ENCODE measurements at regions not wholly inside any gene's neighbourhood (a gene's known extent, or its start where the extent isn't known, plus 50 kb on each side); places are given as distances from the start of the nearest gene placed in this dataset.

DNA sequence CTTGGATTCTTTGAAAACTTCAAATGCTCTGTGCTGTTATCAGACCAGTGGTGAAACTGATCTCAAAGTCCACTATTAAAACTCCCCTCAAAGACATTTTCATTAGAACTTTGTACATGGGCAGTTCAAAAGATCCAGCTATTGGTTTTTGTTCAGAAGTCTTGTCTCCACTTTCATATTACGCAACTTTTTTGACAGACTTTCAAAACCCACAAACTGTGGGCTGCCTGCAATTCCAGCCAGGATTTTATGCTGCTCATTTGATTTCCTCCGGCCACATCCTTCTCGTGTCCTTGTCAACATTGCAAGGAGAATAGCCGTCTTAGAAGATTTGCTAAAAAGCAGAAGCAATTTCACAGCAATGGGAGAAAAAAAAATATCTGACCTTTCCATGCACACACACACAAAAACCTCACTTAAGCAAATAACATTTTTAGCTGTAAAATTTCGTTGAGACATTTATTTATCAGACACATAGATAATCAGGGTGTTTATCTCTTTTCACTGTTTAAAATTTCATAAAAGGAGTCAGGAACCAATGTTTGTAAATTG lies 1990.5 kb downstream of the MAT2B start:
- no peak for FAIRE-seq
- DNase-seq (ENCODE audit: low spot score in 2 of 2) = no peak

DNA sequence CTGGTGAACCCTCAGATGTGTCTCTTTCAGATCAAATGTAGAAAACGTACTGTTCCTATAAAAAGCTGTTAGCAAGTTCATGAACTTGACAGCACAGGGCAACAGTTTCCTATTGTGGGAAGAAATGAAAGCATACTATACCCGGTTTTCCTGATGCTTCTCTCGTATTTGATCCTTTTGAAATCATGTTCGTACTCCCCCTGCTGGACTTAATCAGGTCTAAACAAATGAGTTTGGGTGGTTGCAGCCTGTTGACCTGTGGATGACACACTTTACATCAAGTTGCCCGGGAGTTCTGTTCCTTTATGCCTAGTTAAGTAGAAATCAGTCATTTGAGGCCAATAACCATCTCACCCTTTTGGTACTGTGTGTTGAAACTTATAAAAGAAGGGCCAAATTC lies 1992.3 kb downstream of the MAT2B start:
- no peak for FAIRE-seq
- no peak for DNase-seq (ENCODE audit: low spot score in 2 of 2)

GRCh38 chr5:165502893-165503691 lies 1997.7 kb downstream of the MAT2B start:
- FAIRE-seq = no peak

DNA sequence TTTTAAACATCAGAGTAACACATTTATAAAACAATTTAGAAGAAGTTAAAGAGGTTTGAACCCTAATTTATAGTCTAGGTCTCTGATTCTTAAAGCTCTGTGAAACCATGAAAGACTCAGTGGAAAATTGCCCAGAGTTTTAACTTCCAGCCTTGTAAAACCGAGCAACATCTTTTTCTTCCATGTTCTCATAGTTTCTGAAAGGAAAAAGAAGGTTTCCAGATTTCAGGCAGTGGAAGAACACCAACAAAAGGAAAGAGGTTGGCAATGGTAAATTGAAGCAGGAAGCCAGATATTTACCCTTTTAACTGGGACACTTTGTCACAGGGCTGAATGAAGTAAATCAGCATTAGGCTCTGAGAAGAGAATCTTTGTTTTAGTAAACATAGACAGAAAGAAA lies 1999.3 kb downstream of the MAT2B start:
- DNase-seq (ENCODE audit: low spot score in 2 of 2) (no peak), FAIRE-seq (no peak)

More at GRCh38 chr5:165502893-165503691, 1997.7 kb downstream of the MAT2B start:
- DNase-seq (ENCODE audit: low spot score in 2 of 2) = no peak

DNA sequence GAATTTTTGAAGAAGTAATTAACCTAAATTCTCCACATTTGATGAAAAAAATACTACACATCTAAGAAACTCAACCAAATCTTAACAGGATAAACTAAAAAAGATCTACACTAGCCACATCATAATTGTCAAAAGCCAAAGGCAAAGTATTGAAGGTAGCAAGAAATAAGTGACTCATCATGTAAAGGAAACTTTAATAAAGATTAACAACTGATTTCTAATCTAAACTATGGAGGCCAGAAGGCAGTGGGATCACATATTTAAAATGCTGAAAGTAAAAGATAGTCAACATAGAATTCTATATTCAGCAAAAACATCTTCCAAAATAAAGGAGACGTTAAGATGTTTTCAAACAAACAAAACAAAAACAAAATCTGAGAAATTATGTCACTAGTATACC lies 2002.9 kb downstream of the MAT2B start:
- DNase-seq (ENCODE audit: low spot score in 2 of 2) = no peak
- no peak for FAIRE-seq

DNA sequence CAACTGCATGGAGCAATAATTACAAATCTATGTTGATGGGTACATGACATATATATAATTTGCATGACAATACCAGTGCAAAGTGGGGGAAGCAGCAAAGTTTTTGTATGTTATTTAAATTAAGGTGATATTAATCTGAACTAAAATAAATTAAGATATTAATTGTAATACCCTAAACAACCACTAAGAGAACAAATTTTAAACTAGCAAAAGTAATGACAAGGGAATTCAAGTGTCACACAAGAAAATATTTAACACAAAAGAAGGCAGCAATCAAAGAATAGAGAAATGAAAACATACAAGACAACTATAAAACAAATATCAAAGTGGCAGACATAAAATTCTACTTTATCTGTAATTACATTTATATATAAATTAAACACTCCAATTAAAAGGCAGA lies 2003.4 kb downstream of the MAT2B start:
- DNase-seq (ENCODE audit: low spot score in 2 of 2) (no peak), FAIRE-seq (no peak)

DNA sequence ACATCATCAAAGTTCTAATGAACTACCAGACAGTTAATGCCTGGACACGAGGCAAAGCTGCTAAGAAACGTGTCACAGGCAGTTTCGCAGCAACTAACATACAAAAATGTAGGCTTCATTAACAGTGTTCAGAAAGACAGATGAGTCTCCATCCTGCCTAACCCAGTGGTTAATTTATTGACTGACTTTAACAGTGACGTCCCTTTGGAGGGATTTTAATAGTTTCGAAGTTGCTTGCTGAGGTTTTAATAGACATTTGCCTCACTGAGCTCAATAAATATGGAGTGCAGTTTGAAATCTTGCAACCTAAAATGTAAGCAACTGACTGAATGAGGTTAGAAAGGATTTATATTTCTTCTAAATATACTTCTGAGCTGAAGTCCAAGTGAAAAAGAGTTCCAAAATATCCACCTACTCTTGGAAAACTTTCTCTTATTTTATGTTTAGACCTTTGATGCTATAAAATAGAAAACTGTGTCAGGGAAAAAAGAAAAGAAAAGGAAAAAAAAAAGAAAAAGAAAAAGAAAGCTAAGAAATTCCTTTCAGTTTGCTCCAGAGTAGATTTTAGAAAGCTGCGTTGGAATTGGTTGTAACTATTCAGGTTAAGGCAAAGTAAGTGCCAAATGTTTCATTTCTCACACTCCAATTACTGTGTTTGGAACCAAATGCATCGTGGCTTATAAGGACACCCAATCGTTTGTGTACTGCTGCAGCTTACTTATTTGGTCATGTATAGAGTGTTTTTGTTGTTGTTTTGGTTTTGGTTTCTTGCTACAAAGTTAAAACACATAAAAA lies 2016.6 kb downstream of the MAT2B start:
- FAIRE-seq (no peak), DNase-seq (ENCODE audit: low spot score in 2 of 2) (no peak)

- no peak for DNase-seq (ENCODE audit: low spot score in 2 of 2)
- no peak for FAIRE-seq
These were observed 2019.9 kb downstream of the MAT2B start for GRCh38 chr5:165525271-165525670.

DNA sequence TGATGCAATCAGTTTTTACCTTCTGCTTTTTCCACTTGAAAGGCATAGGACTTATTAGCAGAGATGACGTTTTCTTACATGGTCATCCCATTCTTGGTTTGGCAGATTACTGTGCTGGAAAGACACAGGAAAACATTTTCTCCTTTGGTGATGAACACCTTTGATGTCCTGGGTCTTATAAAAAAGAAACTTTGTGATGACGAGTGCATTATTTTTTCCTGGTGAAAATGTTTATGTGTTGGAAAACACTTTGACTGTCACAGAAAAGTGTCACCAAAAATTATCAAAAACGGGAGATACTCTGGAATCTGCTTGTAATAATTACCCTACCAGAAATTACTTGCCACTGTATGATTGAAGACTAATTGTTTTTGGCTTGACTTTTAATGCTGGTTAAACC lies 2020.9 kb downstream of the MAT2B start:
- no peak for FAIRE-seq

GRCh38 chr5:165527577-165527976 lies 2022.2 kb downstream of the MAT2B start:
- FAIRE-seq = no peak
- no peak for DNase-seq (ENCODE audit: low spot score in 2 of 2)

More for the DNA sequence above, 2020.9 kb downstream of the MAT2B start:
- DNase-seq (ENCODE audit: low spot score in 2 of 2) = no peak

DNA sequence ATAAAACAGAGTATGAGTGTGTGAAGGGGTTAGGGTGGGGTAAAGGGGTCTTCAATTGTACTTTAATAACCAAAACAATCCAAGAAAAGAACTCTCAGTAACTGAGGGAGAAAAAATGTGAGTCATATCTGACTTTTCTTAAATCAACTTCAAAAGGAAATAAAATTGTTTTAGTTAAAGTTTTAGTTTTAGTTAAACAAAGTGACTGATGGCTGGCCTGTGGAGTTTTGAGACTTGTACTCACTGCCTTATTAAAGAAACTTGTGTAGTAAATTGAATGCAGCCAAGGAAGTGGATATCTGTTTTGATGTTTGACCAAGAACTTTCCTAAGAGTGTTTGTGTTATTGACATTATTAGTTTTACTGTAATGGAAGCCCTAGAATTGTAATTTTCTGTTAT lies 2032.6 kb downstream of the MAT2B start:
- no peak for FAIRE-seq

DNA sequence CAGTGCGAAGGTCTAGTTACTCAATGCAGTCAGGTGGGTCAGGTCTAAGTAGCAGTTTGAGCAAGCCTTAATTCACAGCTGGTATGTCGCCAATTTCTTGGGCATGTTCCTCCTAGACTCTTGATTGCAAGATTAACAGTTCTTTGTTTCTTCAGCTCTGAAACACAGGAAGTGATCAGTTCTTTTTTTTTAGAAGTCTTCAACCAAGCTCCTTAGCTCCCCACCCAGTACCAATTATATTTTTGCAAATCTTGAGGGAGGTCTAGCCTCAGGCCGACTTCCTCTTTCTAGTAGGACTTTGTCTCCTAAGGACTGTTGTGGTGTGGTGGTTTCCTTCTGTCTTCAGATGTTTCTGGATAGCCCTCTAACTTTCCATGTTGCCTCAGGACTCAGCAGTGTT lies 2054.2 kb downstream of the MAT2B start:
- DNase-seq (ENCODE audit: low spot score in 2 of 2) (no peak), FAIRE-seq (no peak)

More for the DNA sequence above, 2032.6 kb downstream of the MAT2B start:
- no peak for DNase-seq (ENCODE audit: low spot score in 2 of 2)

- DNase-seq (ENCODE audit: low spot score in 2 of 2) (no peak), FAIRE-seq (no peak)
These were observed 2055.2 kb downstream of the MAT2B start for GRCh38 chr5:165560648-165561047.

DNA sequence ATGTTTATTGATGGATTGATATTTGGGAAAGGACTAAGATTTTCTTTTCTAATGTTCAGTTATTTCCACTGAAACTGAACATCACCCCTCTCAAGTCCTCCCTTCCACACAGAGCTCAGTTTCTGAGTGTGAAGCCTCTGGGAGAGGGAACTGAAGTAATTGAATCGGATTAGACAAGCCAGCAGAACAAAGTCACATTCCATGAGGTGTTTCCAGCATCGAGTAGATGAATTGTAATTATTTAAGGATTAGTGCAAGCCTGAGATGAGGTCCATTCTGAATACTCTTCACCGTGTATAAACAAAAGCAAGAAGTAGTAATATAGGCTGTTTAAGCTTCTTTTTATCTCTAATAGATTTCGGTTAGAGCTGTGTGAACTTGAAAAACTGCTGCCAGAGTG lies 2060.5 kb downstream of the MAT2B start:
- DNase-seq (ENCODE audit: low spot score in 2 of 2) (no peak), FAIRE-seq (no peak)

DNA sequence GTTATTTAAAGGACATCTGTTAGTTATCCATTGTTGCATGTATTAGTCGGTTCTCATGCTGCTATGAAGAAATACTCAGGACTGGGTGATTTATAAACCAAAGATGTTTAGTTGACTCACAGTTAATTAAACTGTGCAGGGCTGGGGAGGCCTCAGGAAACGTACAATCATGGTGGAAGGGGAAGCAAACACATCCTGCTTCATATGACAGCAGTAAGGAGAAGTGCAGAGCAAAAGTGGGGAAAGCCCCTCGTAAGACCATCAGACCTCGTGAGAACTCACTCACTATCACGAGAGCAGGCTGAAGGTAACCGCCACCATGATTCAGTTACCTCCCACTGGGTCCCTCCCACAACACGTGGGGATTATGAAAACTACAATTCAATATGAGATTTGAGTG lies 2064.1 kb downstream of the MAT2B start:
- DNase-seq (ENCODE audit: low spot score in 2 of 2) = no peak
- no peak for FAIRE-seq

DNA sequence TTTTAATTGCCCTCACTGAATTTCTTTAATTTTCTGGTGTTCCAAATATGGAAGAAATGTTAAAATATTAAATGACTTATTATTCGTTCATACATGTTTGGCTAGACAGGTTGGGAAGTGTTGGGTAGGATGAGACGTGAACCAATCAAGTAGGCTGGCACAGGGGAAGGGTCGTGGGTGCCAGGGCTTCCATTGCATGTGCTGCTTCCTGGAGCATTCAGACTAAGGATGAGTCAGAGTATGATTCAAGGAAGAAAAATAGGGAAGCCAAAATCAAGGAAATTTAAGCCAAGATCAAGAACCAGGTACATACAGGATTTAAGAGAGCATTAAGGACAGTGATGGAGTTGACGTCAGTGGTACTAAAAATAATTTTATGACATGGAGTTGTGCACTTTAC lies 2068.0 kb downstream of the MAT2B start:
- DNase-seq (ENCODE audit: low spot score in 2 of 2) (no peak), FAIRE-seq (no peak)

GRCh38 chr5:165574100-165574499 lies 2068.7 kb downstream of the MAT2B start:
- FAIRE-seq (no peak), DNase-seq (ENCODE audit: low spot score in 2 of 2) (no peak)

DNA sequence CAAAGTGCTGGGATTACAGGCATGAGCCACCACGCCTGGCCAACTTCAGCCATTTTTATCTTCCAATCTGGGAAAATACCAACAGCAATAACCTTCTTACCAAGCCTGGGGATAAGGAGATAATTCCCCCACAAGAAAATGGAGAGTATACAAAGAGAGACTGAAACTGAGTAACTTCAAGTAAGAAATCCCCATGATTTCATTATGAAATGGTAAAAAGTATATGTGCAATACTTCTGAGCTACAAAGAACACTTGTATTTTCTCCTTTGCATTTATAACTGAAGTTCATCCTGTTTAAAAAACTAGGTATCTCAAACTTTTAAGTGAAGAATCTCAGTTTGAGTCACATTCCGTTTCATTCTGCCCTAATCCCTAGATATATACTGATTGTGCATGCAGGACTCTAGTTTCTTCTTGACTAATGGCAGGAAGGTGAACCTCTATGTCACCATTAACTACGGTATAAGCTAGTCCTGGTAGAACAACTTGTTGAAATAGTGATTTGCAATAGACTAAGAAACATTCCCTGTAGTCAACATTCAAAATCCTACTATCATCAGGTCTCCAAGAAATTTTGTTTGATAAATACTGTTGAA lies 2071.4 kb downstream of the MAT2B start:
- FAIRE-seq (no peak), DNase-seq (ENCODE audit: low spot score in 2 of 2) (no peak)

- FAIRE-seq (no peak), DNase-seq (ENCODE audit: low spot score in 2 of 2) (no peak)
These were observed 2074.5 kb downstream of the MAT2B start for GRCh38 chr5:165579911-165580310.

GRCh38 chr5:165594693-165595092 lies 2089.3 kb downstream of the MAT2B start:
- no peak for FAIRE-seq
- DNase-seq (ENCODE audit: low spot score in 2 of 2) = no peak

GRCh38 chr5:165602529-165602928 lies 2097.1 kb downstream of the MAT2B start:
- DNase-seq (ENCODE audit: low spot score in 2 of 2) (no peak), FAIRE-seq (no peak)

Data from frontal cortex (tissue), 3 donors.